ENCODE measurements at regions not wholly inside any gene's neighbourhood (a gene's known extent, or its start where the extent isn't known, plus 50 kb on each side); places are given as distances from the start of the nearest gene placed in this dataset.

DNA sequence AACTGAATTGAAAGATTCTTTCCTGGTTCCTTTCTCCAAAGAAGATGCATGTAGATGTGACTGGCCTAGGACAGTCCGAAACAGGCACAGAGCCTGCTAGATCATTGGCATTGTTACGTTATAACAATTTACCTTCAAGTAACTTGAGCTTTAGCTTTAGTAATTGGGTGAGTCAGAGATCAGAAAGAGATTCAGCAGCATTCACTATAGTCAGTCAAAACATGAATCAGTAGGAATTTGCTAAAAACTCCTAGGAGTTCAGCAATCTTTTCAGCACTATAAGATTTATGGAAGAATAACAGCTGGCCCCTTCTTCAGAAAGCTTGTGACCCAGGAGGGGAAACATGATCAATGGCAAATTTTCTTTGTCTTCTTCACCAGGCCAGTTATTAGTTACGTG lies 281.7 kb upstream of the PRDM1 start:
- DNase-seq = no peak
- intact Hi-C loops (cut with DNase I; ENCODE audit: low total_unique reads) = no loop called here
- H3K4me3 ChIP-seq = no peak overlapping the region
- no peaks in the 10 kb centered on the region for H3K4me1 ChIP-seq
- no peaks in the 10 kb centered on the region for H3K36me3 ChIP-seq
- H3K27me3 ChIP-seq = no peaks in the 10 kb centered on the region
- peak overlapping the region; percentile 3 to 59 for H3K27ac ChIP-seq
- TF ChIP-seq, protein P1, sequence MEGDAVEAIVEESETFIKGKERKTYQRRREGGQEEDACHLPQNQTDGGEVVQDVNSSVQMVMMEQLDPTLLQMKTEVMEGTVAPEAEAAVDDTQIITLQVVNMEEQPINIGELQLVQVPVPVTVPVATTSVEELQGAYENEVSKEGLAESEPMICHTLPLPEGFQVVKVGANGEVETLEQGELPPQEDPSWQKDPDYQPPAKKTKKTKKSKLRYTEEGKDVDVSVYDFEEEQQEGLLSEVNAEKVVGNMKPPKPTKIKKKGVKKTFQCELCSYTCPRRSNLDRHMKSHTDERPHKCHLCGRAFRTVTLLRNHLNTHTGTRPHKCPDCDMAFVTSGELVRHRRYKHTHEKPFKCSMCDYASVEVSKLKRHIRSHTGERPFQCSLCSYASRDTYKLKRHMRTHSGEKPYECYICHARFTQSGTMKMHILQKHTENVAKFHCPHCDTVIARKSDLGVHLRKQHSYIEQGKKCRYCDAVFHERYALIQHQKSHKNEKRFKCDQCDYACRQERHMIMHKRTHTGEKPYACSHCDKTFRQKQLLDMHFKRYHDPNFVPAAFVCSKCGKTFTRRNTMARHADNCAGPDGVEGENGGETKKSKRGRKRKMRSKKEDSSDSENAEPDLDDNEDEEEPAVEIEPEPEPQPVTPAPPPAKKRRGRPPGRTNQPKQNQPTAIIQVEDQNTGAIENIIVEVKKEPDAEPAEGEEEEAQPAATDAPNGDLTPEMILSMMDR (IDR thresholded peaks at IDR 0.05) = no peak
- TF ChIP-seq POLR2A (IDR thresholded peaks at IDR 0.05) = no peak
- H3K9me3 ChIP-seq = no peaks in the 10 kb centered on the region

DNA sequence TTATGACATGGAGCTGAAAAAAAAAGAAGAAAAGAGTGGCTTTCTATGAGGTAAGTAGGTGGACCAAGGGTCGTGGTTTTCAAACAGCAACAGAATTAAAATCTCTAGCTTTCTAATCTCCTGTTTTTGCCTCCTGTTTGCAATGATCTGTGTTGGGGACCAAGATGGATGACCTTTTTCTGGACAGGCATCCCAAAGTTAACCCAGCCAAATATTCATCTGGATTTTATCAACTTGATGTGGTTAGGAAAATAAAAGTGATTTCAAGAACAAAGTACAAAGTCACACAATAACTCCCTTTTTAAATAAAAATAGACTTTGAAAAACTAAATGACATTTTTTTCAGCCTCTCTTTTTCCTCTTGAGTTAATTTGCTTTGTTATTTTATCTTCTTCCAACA lies 282.1 kb upstream of the PRDM1 start:
- Histone ChIP-seq H3K9me3 (no peaks in the 10 kb centered on the region), H3K36me3 (no peaks in the 10 kb centered on the region), H3K4me3 (no peak overlapping the region), H3K27ac (peak overlapping the region; percentile 3 to 62), H3K4me1 (no peaks in the 10 kb centered on the region), H3K27me3 (no peaks in the 10 kb centered on the region)
- intact Hi-C loops (cut with DNase I; ENCODE audit: low total_unique reads) = no loop called here
- no peak for TF ChIP-seq POLR2A (IDR thresholded peaks at IDR 0.05)
- TF ChIP-seq, protein P1 (IDR thresholded peaks at IDR 0.05) = no peak
- DNase-seq = no peak

DNA sequence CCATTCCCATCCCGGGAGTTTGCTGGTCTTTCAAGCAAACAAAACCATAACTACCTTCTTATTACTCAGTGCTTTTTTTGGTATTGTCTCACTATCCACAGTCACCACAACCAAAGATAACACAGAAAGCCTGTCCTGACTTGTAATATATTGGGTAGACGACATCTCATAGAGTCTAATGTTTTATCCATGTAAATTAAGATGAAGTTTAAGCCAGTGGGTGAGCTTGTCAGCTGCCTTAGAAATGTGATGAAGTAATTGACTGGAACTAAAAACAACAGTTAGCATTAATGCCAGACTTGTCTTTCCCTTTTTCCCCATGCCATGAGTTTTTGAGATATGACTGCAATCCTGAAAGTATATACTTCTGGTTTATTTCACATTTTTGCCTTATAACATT lies 282.7 kb upstream of the PRDM1 start:
- no peak for DNase-seq
- Histone ChIP-seq H3K27me3 (no peaks in the 10 kb centered on the region), H3K36me3 (no peaks in the 10 kb centered on the region), H3K4me3 (no peak overlapping the region), H3K4me1 (no peaks in the 10 kb centered on the region), H3K27ac (peak overlapping the region; percentile 3 to 62), H3K9me3 (no peaks in the 10 kb centered on the region)
- intact Hi-C loops (cut with DNase I; ENCODE audit: low total_unique reads) = no loop called here
- TF ChIP-seq POLR2A (IDR thresholded peaks at IDR 0.05) = no peak
- TF ChIP-seq, protein P1 (IDR thresholded peaks at IDR 0.05) = no peak

DNA sequence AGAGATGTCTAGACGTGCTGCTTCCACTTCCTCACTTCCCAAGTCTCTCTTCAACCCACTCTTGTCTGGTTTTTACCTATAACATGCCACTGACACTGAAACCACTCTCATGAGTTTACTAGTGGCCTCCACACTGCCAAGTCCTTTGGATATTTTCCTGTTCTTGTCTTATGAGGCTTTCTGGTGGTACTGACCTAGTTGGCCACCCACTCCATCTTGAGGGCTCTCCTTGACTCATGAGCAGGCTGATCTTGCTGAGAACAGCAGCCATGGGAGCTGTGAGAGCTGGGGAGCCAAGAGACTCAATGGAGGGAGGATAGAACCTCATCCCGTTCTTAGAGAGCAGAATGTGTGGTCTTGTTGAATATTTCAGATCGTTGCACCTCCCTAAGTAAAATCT lies 283.4 kb upstream of the PRDM1 start:
- Histone ChIP-seq H3K27ac (peak overlapping the region in 1 of 2 donors; percentile 62), H3K4me3 (no peak overlapping the region), H3K9me3 (no peaks in the 10 kb centered on the region), H3K4me1 (no peaks in the 10 kb centered on the region), H3K27me3 (no peaks in the 10 kb centered on the region), H3K36me3 (no peaks in the 10 kb centered on the region)
- no peak for DNase-seq
- TF ChIP-seq, protein P1 (IDR thresholded peaks at IDR 0.05) = no peak
- TF ChIP-seq POLR2A (IDR thresholded peaks at IDR 0.05) = no peak
- intact Hi-C loops (cut with DNase I; ENCODE audit: low total_unique reads) = no loop called here

DNA sequence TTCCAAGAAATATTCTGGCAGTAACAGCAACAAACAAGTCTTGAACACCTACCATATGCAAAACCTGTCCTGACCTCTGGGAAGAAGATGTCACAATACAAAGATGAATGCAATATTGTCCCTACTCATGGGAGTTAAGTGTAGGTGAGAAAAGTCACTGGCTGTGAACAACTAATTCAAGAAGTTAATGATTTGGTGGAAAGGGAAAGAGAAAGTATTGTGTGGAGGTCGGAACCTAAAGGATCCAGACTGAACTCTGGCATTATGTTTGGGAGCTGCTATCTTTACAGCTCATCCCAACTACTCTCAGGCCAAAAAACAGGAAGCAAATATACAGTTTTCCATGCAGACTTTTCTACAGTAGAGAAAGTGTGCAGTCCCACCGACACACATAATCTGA lies 285.3 kb upstream of the PRDM1 start:
- no peak for DNase-seq
- Histone ChIP-seq H3K9me3 (no peaks in the 10 kb centered on the region), H3K4me1 (no peaks in the 10 kb centered on the region), H3K4me3 (no peak overlapping the region), H3K36me3 (no peaks in the 10 kb centered on the region), H3K27ac (no peak overlapping the region), H3K27me3 (no peaks in the 10 kb centered on the region)
- intact Hi-C loops (cut with DNase I; ENCODE audit: low total_unique reads) = no loop called here
- TF ChIP-seq, protein P1 (IDR thresholded peaks at IDR 0.05) = no peak
- TF ChIP-seq POLR2A (IDR thresholded peaks at IDR 0.05) = no peak
